Renal cortical epithelial cell (primary cell): ENCODE measurements at regions not wholly inside any gene's neighbourhood (a gene's known extent, or its start where the extent isn't known, plus 50 kb on each side); places are given as distances from the start of the nearest gene placed in this dataset.
"Not testable (repeated sequence)": the region's sequence is repeated elsewhere in the genome, so short reads cannot be mapped to it uniquely, and the experiment has no call there.

Experiments
- DNase-seq: peaks from one replicate; pipeline ENCODE4 v3.0.0-alpha.2; 2011; ENCODE audit warnings: low read depth

- DNase-seq, result peak; percentile 84
Measured at GRCh38 chr9:42239445-42240260, 56.2 kb downstream of the SPATA31A6 start.

GRCh38 chr9:42240261-42240579 is 56.8 kb downstream of the SPATA31A6 start:
- DNase-seq, result peak; percentile 53

GRCh38 chr9:42243211-42243610 is 59.8 kb downstream of the SPATA31A6 start:
- not testable (repeated sequence) for DNase-seq

- not testable (repeated sequence) for DNase-seq
Measured at GRCh38 chr9:42243822-42244221, 60.4 kb downstream of the SPATA31A6 start.

- peak; percentile 83 for DNase-seq
Measured at GRCh38 chr9:42268729-42269128, 85.3 kb downstream of the SPATA31A6 start.

GRCh38 chr9:42269171-42269570 is 85.7 kb downstream of the SPATA31A6 start:
- DNase-seq, result not testable (repeated sequence)

GRCh38 chr9:42273191-42273590 is 89.7 kb downstream of the SPATA31A6 start:
- not testable (repeated sequence) for DNase-seq

GRCh38 chr9:42275141-42275540 is 91.7 kb downstream of the SPATA31A6 start:
- no peak for DNase-seq

- peak; percentile 59 for DNase-seq
Measured at GRCh38 chr9:42282531-42283178, 99.2 kb downstream of the SPATA31A6 start.

GRCh38 chr9:42283179-42283543 is 99.7 kb downstream of the SPATA31A6 start:
- DNase-seq, result not testable (repeated sequence)

GRCh38 chr9:42286145-42286845 is 102.8 kb downstream of the SPATA31A6 start:
- not testable (repeated sequence) for DNase-seq

GRCh38 chr9:42288002-42288864 is 104.8 kb downstream of the SPATA31A6 start:
- not testable (repeated sequence) for DNase-seq

GRCh38 chr9:42288865-42289229 is 105.4 kb downstream of the SPATA31A6 start:
- not testable (repeated sequence) for DNase-seq

GRCh38 chr9:42300124-42300523 is 116.7 kb downstream of the SPATA31A6 start:
- DNase-seq, result not testable (repeated sequence)

GRCh38 chr9:42306625-42307024 is 123.2 kb downstream of the SPATA31A6 start:
- not testable (repeated sequence) for DNase-seq

- DNase-seq, result not testable (repeated sequence)
Measured at GRCh38 chr9:42307449-42307848, 124.0 kb downstream of the SPATA31A6 start.

GRCh38 chr9:42310972-42311371 is 127.5 kb downstream of the SPATA31A6 start:
- not testable (repeated sequence) for DNase-seq

GRCh38 chr9:42316026-42316425 is 132.6 kb downstream of the SPATA31A6 start:
- DNase-seq, result not testable (repeated sequence)

GRCh38 chr9:42317677-42318076 is 134.2 kb downstream of the SPATA31A6 start:
- not testable (repeated sequence) for DNase-seq

- DNase-seq, result not testable (repeated sequence)
Measured at GRCh38 chr9:42323084-42323809, 139.8 kb downstream of the SPATA31A6 start.

GRCh38 chr9:42325142-42325541 is 141.7 kb downstream of the SPATA31A6 start:
- not testable (repeated sequence) for DNase-seq
